ENCODE measurements at regions not wholly inside any gene's neighbourhood (a gene's known extent, or its start where the extent isn't known, plus 50 kb on each side); places are given as distances from the start of the nearest gene placed in this dataset.

DNA sequence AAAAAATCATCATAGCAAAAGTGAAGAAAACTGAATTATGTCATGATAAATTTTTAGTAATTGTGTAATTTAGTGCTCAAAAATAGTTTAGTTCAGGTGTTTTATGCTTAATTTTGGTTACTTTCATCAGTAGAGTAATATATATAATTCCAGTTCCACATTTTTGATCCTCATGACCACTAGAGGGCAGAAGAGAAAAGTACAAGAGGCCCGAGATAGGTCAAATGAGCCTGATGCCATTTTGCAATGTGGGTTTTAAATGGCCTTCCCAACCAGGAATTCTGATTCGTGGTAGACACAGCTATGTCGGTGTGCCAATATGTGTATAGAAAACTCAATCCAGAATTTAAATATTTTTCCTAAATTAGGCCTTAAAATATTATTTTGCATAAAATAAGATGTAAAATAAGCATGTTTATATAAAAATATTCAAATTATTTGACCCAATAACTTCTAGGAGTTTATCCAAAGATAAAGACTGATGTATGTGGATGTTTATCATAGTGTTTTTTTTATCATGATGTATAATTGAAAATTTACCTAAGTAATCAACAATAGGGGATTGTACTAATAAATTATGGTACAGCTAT, 159.7 kb upstream of the RPS6KA2 start:
- no peaks in the 10 kb centered on the region for H3K4me1 Mint-ChIP-seq
- H3K27me3 Mint-ChIP-seq = no peaks in the 10 kb centered on the region
- CTCF ChIA-PET = interaction anchor here (0.6 to 4.9 kb wide), 13 partner anchors 9 to 358 kb away, joined by 3 to 65 read pairs (median 4); no protein-coding TSS in a partner anchor
- no peaks in the 10 kb centered on the region for H3K36me3 Mint-ChIP-seq (ENCODE audit: low read depth)
- H3K9me3 Mint-ChIP-seq = no peaks in the 10 kb centered on the region
- intact Hi-C loops (cut with micrococcal nuclease) = loop anchor here (1.0 to 10.0 kb wide), 5 partner anchors 78 to 356 kb away; no protein-coding TSS in a partner anchor
- ATAC-seq (ENCODE audit: low read depth) = peak; percentile 74
- POLR2A ChIA-PET = no interaction called here
- H3K27ac Mint-ChIP-seq = no peak overlapping the region
- no peak for DNase-seq
- H3K4me3 Mint-ChIP-seq = no peak overlapping the region
- TF ChIP-seq, protein P1, sequence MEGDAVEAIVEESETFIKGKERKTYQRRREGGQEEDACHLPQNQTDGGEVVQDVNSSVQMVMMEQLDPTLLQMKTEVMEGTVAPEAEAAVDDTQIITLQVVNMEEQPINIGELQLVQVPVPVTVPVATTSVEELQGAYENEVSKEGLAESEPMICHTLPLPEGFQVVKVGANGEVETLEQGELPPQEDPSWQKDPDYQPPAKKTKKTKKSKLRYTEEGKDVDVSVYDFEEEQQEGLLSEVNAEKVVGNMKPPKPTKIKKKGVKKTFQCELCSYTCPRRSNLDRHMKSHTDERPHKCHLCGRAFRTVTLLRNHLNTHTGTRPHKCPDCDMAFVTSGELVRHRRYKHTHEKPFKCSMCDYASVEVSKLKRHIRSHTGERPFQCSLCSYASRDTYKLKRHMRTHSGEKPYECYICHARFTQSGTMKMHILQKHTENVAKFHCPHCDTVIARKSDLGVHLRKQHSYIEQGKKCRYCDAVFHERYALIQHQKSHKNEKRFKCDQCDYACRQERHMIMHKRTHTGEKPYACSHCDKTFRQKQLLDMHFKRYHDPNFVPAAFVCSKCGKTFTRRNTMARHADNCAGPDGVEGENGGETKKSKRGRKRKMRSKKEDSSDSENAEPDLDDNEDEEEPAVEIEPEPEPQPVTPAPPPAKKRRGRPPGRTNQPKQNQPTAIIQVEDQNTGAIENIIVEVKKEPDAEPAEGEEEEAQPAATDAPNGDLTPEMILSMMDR (IDR thresholded peaks at IDR 0.05) = no peak

DNA sequence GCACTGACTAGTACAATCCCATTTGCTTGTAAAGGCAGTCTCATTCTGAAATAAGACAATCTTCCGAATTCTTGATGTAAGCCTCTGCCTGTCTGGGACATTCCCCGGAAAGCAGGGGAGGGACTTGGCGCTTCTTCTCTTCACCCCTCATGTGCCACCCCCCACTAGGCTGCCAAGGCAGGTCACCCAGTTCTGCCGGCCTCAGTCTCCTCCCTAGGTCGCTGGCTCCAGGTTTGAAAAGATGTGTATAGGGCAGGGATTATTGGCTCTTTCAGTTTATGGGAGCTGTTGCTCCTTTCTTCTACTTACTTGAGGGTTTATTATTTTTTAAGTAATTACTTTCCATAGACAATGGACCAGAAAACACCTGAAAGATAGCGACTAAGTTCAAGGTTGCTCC, 158.1 kb upstream of the RPS6KA2 start:
- H3K4me3 Mint-ChIP-seq = no peak overlapping the region
- ChIA-PET POLR2A (no interaction called here), CTCF (interaction anchor here (0.9 to 4.9 kb wide), 4 partner anchors 78 to 505 kb away, joined by 3 to 65 read pairs (median 10); no protein-coding TSS in a partner anchor)
- DNase-seq (no peak), ATAC-seq (ENCODE audit: low read depth) (no peak)
- no peak overlapping the region for H3K27ac Mint-ChIP-seq
- no peaks in the 10 kb centered on the region for H3K4me1 Mint-ChIP-seq
- intact Hi-C loops (cut with micrococcal nuclease) = loop anchor here (10.0 kb wide), 1 partner anchor 80 kb away; no protein-coding TSS in a partner anchor
- no peaks in the 10 kb centered on the region for H3K27me3 Mint-ChIP-seq
- H3K9me3 Mint-ChIP-seq = no peaks in the 10 kb centered on the region
- no peaks in the 10 kb centered on the region for H3K36me3 Mint-ChIP-seq (ENCODE audit: low read depth)
- TF ChIP-seq, protein P1 (IDR thresholded peaks at IDR 0.05) = no peak

- Mint-ChIP-seq H3K27me3 (no peaks in the 10 kb centered on the region), H3K9me3 (no peaks in the 10 kb centered on the region), H3K36me3 (ENCODE audit: low read depth) (no peaks in the 10 kb centered on the region), H3K4me3 (no peak overlapping the region), H3K27ac (no peak overlapping the region), H3K4me1 (no peaks in the 10 kb centered on the region)
- TF ChIP-seq, protein P1 (IDR thresholded peaks at IDR 0.05) = no peak
- CTCF ChIA-PET = interaction anchor here (1.1 to 4.9 kb wide), 3 partner anchors 204 to 505 kb away, joined by 3 to 65 read pairs (median 17); no protein-coding TSS in a partner anchor
- DNase-seq (no peak), ATAC-seq (ENCODE audit: low read depth) (no peak)
- POLR2A ChIA-PET = no interaction called here
- intact Hi-C loops (cut with micrococcal nuclease) = loop anchor here (10.0 kb wide), 1 partner anchor 80 kb away; no protein-coding TSS in a partner anchor
Observed at GRCh38 chr6:166784691-166785090, 157.6 kb upstream of the RPS6KA2 start.

GRCh38 chr6:166782520-166782919, 155.5 kb upstream of the RPS6KA2 start:
- Mint-ChIP-seq H3K9me3 (no peaks in the 10 kb centered on the region), H3K36me3 (ENCODE audit: low read depth) (no peaks in the 10 kb centered on the region), H3K27ac (no peak overlapping the region), H3K27me3 (no peaks in the 10 kb centered on the region), H3K4me3 (no peak overlapping the region), H3K4me1 (no peaks in the 10 kb centered on the region)
- TF ChIP-seq, protein P1 (IDR thresholded peaks at IDR 0.05) = no peak
- CTCF ChIA-PET = interaction anchor here (1.3 to 1.6 kb wide), 3 partner anchors 8 to 359 kb away, joined by 6 to 7 read pairs (median 6); no protein-coding TSS in a partner anchor
- POLR2A ChIA-PET = no interaction called here
- ATAC-seq (ENCODE audit: low read depth) = no peak
- no peak for DNase-seq
- intact Hi-C loops (cut with micrococcal nuclease) = loop anchor here (10.0 kb wide), 1 partner anchor 82 kb away; no protein-coding TSS in a partner anchor

DNA sequence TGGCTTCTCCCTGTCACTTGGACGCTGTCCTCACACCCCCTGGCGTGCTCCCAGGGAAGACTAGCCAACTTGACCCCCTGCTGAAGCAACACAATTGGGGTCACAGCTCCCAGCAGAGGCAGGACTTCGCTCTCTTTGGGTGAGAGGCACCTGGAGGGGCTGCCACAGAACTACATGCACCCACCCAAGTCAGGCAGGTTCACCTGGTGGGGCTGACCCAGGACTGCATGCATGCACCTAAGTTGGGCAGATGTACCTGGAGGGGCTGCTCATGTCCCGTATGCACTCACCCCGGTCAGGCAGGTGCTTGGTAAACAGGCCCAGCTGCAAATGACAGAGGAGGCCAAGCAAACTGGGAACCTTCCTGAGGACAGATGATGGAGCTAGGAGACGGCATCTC, 154.3 kb upstream of the RPS6KA2 start:
- DNase-seq = no peak
- ChIA-PET POLR2A (no interaction called here), CTCF (interaction anchor here (0.8 to 1.6 kb wide), 2 partner anchors 11 to 209 kb away, joined by 3 to 6 read pairs; no protein-coding TSS in a partner anchor)
- Mint-ChIP-seq H3K4me1 (no peaks in the 10 kb centered on the region), H3K36me3 (ENCODE audit: low read depth) (no peaks in the 10 kb centered on the region), H3K9me3 (no peaks in the 10 kb centered on the region), H3K4me3 (no peak overlapping the region), H3K27me3 (no peaks in the 10 kb centered on the region), H3K27ac (no peak overlapping the region)
- no peak for ATAC-seq (ENCODE audit: low read depth)
- TF ChIP-seq, protein P1 (IDR thresholded peaks at IDR 0.05) = no peak
- intact Hi-C loops (cut with micrococcal nuclease) = loop anchor here (10.0 kb wide), 1 partner anchor 83 kb away; no protein-coding TSS in a partner anchor

Data from activated B cell treated with CpG ODN at 0.5 μM for 24 hours (primary cell).